GM21390 (cell line): ENCODE measurements at regions not wholly inside any gene's neighbourhood (a gene's known extent, or its start where the extent isn't known, plus 50 kb on each side); places are given as distances from the start of the nearest gene placed in this dataset.
"Not testable (repeated sequence)": the region's sequence is repeated elsewhere in the genome, so short reads cannot be mapped to it uniquely, and the experiment has no call there.

ENCODE experiments used
- ATAC-seq: cut with Tn5 transposase; IDR thresholded peaks from one replicate; pipeline ENCODE4 v1.9.1; 2021; ENCODE audit not compliant: unreplicated experiment

DNA sequence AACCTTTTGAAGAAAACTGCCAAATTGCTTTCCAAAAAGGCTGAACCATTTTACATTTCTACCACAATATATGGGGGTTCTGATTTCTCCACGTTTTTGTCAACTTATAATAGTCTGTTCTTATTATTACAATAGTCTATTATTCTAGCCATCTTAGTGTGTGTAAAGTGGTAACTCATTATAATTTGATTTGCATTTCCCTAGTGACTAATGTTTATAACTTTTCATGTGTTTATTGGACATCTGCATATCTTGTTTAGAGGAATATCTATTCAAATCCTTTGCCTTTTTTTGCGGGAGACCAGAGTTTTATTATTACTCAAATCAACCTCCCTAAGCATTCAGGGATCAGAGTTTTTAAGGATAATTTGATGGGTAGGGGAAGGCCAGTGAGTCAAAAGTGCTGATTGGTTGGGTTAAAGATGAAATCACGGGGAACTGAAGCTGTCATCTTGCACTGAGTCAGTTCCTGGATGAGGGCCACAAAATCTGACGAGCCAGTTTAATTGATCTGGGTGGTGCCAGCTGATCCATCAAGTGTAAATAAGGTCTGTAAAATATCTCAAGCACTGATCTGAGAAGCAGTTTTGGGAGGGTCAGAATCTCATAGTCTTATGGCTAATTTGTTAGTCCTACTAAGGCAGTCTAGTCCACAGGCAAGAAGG lies 303.4 kb upstream of the NCKAP5 start:
- no peak for ATAC-seq

DNA sequence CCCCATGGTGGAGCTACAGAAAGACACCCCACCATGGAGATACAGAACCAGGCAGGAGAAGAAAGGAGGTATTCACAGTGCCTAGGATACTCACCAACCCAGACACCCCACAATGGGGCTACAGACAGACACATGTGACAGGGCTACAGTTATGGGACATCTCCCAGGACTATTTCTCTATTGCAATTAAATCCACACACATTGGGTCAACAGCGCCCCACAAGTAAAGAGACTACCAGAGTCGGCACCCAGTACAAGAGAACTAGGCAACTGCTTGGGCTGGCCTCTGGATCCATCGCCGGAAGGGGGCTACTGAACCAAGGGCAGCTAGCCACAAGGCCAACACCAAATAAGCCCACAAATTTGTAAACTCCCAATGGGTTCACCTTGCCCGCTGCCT lies 310.1 kb upstream of the NCKAP5 start:
- no peak for ATAC-seq

DNA sequence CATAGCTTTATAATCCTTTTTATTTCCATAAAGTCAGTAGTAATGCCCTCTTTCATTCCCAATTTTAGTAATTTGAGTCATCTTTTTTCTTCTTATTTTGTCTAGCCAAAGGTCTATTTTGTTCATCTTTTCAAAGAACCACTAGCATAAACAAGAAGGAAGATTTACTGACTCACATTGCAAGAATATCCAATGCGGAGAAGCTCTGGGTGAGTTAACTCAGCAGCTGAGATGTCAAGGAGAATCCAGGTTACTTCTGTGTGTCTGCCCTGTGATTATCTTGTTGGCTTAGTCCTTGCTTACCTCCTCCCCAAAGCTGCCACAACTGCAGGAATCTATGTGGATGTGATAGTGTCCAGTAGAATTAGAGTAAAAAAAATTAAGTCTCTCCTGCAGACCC lies 311.4 kb upstream of the NCKAP5 start:
- no peak for ATAC-seq

GRCh38 chr2:133882159-133882558 lies 313.9 kb upstream of the NCKAP5 start:
- ATAC-seq = not testable (repeated sequence)

- no peak for ATAC-seq
Measured at GRCh38 chr2:133884739-133885381, 316.6 kb upstream of the NCKAP5 start.

DNA sequence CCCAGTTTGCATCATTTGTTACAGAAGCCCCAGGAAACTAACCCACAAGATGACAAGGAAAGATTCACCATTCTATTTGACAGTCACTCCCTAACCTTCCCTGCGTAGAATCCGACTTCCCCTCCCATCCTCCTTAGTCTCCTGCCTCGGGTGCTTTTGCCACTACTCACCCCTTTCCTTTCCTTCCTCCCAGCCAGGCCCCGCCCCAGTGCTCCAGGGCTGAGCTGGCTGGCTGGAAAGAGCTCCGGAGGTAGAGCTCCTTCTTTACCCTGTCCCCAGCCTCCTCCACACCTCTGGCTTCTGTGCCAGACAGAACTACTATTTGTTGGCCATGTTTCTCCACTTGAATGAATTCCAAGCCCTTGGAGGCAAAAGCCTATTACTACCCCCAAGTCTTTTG lies 317.6 kb upstream of the NCKAP5 start:
- ATAC-seq = no peak

DNA sequence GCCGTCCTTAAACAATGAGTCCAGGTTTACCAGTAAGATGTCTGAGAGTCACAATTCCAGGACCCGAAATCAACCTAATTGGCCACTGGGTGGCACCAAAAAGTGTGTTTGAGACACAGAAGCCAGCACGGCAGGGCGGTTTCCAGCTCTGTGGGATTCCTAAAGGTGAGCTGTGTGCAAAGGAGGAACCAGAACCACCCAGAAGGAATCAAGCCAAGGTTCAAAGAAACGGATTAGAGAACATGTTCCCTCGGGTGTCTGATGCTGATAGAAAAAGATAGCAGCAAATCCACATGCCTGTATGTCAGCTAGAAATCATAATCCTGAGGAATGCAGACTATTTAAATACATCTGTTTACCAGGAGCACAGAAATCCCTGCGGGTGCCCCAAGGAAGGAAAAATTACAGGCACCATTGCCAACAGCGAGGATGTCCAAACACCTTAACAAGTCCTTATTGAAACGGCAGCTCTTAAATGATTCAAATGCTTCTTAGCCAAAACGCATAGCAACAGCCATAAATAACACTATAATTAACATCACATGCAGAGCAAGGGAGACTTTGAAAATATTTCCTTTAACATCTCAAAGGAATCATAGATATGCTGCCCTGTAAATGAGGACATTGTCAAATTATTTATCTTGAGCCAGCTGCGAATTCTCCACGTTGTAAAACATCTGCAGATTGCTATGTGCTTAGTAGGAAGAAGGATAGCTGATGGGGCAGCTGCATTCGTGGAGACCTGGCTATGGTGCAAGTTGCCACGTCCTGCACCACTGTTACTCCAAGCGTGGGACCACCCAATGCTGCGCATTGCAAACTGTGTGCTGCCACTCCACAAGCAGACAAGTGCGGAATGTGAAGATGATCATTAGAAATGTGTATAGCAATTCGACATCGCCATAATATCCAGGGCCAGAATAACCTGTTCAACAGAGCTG lies 318.7 kb upstream of the NCKAP5 start:
- ATAC-seq = peak; percentile 83

- ATAC-seq = no peak
Measured at GRCh38 chr2:133887676-133888040, 319.4 kb upstream of the NCKAP5 start.

DNA sequence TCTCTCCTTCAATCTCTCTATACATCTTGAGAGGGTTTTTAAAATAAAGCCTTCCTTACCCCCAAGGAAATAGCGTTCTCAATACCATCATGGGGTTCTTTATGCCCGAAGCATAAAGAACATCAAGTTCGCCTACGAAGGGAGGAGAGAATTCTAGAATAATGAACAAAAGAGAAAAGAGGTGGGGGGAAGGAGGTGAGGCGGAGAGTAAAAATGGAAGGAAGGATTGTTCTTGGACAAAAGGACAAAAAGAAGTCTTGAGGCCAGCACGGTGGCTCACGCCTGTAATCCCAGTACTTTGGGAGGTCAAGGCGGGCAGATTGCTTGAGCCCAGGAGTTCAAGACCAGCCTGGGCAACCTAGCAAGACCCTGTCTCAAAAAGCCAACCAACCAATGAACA lies 319.8 kb upstream of the NCKAP5 start:
- ATAC-seq = no peak

- ATAC-seq = no peak
Measured at GRCh38 chr2:133888621-133889219, 320.5 kb upstream of the NCKAP5 start.

DNA sequence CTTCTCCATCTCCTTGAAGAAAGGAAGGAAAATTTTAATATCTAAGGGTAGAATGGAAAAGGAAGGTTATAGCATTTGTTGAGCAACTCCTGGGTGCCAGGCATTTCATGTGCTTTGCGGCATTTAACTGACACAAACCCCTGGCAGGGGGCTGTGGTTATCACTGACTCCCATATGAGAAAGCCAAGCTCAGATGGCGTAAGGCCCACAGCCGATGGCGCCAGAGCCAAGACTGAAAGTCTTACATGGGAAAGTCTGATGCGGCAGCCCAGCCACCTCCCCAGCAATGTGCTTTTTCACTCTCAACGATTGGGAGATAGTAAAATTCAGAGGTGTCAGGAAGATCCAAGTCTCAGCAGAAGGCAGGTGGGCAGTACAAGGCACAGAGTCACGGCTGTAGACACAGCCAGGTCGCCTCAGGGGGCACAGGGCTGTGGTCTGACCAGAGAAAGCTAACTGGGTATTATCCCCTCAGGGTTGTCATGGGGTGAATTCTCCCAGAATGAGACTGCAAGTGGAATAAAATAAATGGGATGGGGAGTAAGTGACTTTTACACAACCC lies 324.2 kb upstream of the NCKAP5 start:
- no peak for ATAC-seq

GRCh38 chr2:133894429-133894828 lies 326.2 kb upstream of the NCKAP5 start:
- no peak for ATAC-seq

DNA sequence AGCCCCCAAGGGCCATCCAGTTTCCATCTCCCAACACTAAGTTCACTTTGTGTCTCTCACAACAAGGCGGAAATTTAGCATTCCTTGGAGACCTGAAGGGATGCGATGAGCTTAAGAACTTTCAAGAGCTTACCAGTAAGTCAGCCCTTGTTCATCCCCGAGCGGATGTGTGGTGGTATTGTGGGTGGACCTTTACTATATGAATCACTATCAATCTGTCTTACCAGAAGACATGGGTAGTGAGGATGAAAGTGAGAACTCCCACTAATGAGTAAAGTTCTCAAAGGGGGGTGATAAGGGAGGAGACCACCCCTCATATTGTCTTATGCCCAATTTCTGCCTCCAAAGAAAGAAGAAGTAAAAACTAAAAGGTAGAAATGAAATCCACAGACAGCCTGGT lies 329.6 kb upstream of the NCKAP5 start:
- not testable (repeated sequence) for ATAC-seq

- no peak for ATAC-seq
Measured at GRCh38 chr2:133900909-133901308, 332.6 kb upstream of the NCKAP5 start.

- no peak for ATAC-seq
Measured at GRCh38 chr2:133906396-133906795, 338.1 kb upstream of the NCKAP5 start.

GRCh38 chr2:133906926-133907325 lies 338.7 kb upstream of the NCKAP5 start:
- ATAC-seq = no peak

- ATAC-seq = no peak
Measured at GRCh38 chr2:133908171-133908570, 339.9 kb upstream of the NCKAP5 start.

DNA sequence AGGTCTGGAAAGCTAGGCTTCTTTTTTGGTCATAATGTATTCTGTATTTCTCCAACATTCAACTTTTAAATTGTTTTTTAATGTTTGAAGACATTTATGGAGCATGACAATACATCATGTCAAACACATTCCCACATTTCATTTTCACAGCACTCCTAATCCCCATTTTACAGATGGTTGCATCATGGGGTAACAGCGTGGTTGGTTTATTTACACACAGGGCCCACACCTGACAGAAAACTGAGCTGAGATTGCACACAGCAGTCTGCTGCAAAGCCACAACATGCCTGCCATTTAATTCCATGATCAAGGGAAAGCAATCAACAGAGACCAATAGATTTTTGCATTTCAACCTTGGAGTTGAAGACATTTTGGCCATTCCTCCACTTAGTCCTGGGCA lies 335.7 kb upstream of the MGAT5 start:
- no peak for ATAC-seq

DNA sequence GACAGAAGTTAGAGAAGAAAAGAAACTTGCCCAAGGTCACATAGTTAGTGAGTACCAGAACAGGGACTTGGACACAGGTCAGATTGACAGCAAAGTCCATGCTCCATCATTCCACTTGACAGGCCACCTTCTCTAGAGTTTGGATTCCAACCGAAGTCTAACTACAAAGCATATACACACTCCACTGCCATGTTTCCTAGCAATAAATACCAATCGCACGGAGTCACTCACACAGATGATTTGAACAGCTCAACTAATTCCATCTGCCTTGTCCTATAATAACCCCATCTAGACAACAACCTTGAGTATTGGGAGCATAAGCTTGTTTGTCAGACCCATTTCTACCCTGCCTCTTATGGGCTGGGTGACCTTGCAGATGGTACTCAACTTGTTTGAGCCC lies 334.6 kb upstream of the MGAT5 start:
- no peak for ATAC-seq

GRCh38 chr2:133927894-133928293 lies 326.0 kb upstream of the MGAT5 start:
- ATAC-seq = no peak

- no peak for ATAC-seq
Measured at GRCh38 chr2:133936096-133936495, 317.8 kb upstream of the MGAT5 start.
